H9 (cell line): ENCODE measurements at regions not wholly inside any gene's neighbourhood (a gene's known extent, or its start where the extent isn't known, plus 50 kb on each side); places are given as distances from the start of the nearest gene placed in this dataset.

Source experiments
- DNase-seq: peaks from one replicate; pipeline ENCODE4 v3.0.0-alpha.2; 2017
- H2AFZ ChIP-seq: one replicate; pipeline ENCODE4 v1.6.1; 2013; ENCODE audit warnings: mild to moderate bottlenecking, low read length, control low read depth, moderate library complexity
- H2AK5ac ChIP-seq: 2 replicates; pipeline ENCODE4 v1.6.1; 2013; ENCODE audit warnings: low read length, control low read depth, mixed read lengths; ENCODE audit not compliant: insufficient read length
- H2BK120ac ChIP-seq: one replicate; pipeline ENCODE4 v1.6.1; 2013; ENCODE audit warnings: low read depth, mild to moderate bottlenecking, low read length, control low read depth, inconsistent platforms; ENCODE audit not compliant: poor library complexity, severe bottlenecking
- H2BK12ac ChIP-seq: 2 replicates; pipeline ENCODE4 v1.6.1; 2013; ENCODE audit warnings: low read length, control low read depth, mixed read lengths, low read depth; ENCODE audit not compliant: insufficient read length
- H2BK15ac ChIP-seq: 2 replicates; pipeline ENCODE4 v1.6.1; 2013; ENCODE audit warnings: low read depth, low read length, control low read depth
- H2BK20ac ChIP-seq: one replicate; pipeline ENCODE4 v1.6.1; 2013; ENCODE audit warnings: low read depth, mild to moderate bottlenecking, low read length, control low read depth, inconsistent platforms; ENCODE audit not compliant: poor library complexity, severe bottlenecking
- H2BK5ac ChIP-seq: 2 replicates; pipeline ENCODE4 v1.6.1; 2013; ENCODE audit warnings: low read length, control low read depth, mixed read lengths; ENCODE audit not compliant: insufficient read length
- H3K14ac ChIP-seq: 2 replicates; pipeline ENCODE4 v1.6.1; 2013; ENCODE audit warnings: low read length, control low read depth; ENCODE audit not compliant: insufficient read depth
- H3K18ac ChIP-seq: 2 replicates; pipeline ENCODE4 v1.6.1; 2013; ENCODE audit warnings: low read depth, mild to moderate bottlenecking, mixed read lengths, low read length, control low read depth; ENCODE audit not compliant: insufficient read length
- H3K23ac ChIP-seq: 2 replicates; pipeline ENCODE4 v1.6.1; 2013; ENCODE audit warnings: low read length, control low read depth, mixed read lengths, low read depth; ENCODE audit not compliant: insufficient read length
- H3K23me2 ChIP-seq: 2 replicates; pipeline ENCODE4 v1.6.1; 2013; ENCODE audit warnings: low read depth, mild to moderate bottlenecking, mixed read lengths, low read length, control low read depth; ENCODE audit not compliant: insufficient read length, poor library complexity, severe bottlenecking
- H3K27ac ChIP-seq: 2 replicates; pipeline ENCODE4 v1.5.1; 2013; ENCODE audit warnings: low read length, control low read depth, mixed read lengths, low read depth; ENCODE audit not compliant: insufficient read length
- H3K27me3 ChIP-seq: 2 replicates; pipeline ENCODE4 v1.6.1; 2013; ENCODE audit warnings: low read length, control low read depth, inconsistent platforms; ENCODE audit not compliant: insufficient read depth
- H3K4ac ChIP-seq: 2 replicates; pipeline ENCODE4 v1.6.1; 2013; ENCODE audit warnings: low read depth, mild to moderate bottlenecking, control low read depth, inconsistent platforms, low read length, moderate library complexity
- H3K4me1 ChIP-seq: 2 replicates; pipeline ENCODE4 v1.6.1; 2013; ENCODE audit warnings: low read length, control low read depth, inconsistent platforms; ENCODE audit not compliant: insufficient read depth
- H3K4me2 ChIP-seq: 2 replicates; pipeline ENCODE4 v1.6.1; 2013; ENCODE audit warnings: low read length, control low read depth, mixed read lengths; ENCODE audit not compliant: insufficient read length, insufficient read depth
- H3K56ac ChIP-seq: 2 replicates; pipeline ENCODE4 v1.6.1; 2013; ENCODE audit warnings: low read depth, mild to moderate bottlenecking, mixed read lengths, low read length, control low read depth; ENCODE audit not compliant: insufficient read length
- H3K79me1 ChIP-seq: 2 replicates; pipeline ENCODE4 v1.6.1; 2013; ENCODE audit warnings: low read depth, mild to moderate bottlenecking, moderate library complexity, low read length, control low read depth, inconsistent platforms; ENCODE audit not compliant: insufficient read depth, poor library complexity, severe bottlenecking
- H3K79me2 ChIP-seq: 2 replicates; pipeline ENCODE4 v1.6.1; 2013; ENCODE audit warnings: low read length, control low read depth, inconsistent platforms; ENCODE audit not compliant: insufficient read depth
- H3K9ac ChIP-seq: 2 replicates; pipeline ENCODE4 v1.6.1; 2013; ENCODE audit warnings: low read length, control low read depth, mixed read lengths; ENCODE audit not compliant: insufficient read length; ENCODE audit errors: extremely low read depth
- H3K9me3 ChIP-seq: one replicate; pipeline ENCODE4 v1.6.1; 2013; ENCODE audit warnings: low read depth, low read length, inconsistent platforms; ENCODE audit not compliant: control insufficient read depth
- H3T11ph ChIP-seq: one replicate; pipeline ENCODE4 v1.6.1; 2013; ENCODE audit warnings: mild to moderate bottlenecking, low read length, control low read depth, inconsistent platforms
- H4K20me1 ChIP-seq: one replicate; pipeline ENCODE4 v1.6.1; 2013; ENCODE audit not compliant: control insufficient read depth, insufficient read length, insufficient read depth
- H4K5ac ChIP-seq: 2 replicates; pipeline ENCODE4 v1.6.1; 2013; ENCODE audit warnings: low read depth, mild to moderate bottlenecking, mixed read lengths, low read length, control low read depth; ENCODE audit not compliant: insufficient read length
- H4K8ac ChIP-seq: replicated peaks from 2 replicates; pipeline ENCODE4 v1.6.1; 2013; ENCODE audit warnings: low read length, control low read depth, mixed read lengths, low read depth; ENCODE audit not compliant: insufficient read length
- H4K91ac ChIP-seq: 2 replicates; pipeline ENCODE4 v1.6.1; 2013; ENCODE audit warnings: low read depth, mild to moderate bottlenecking, moderate library complexity, mixed read lengths, low read length, control low read depth; ENCODE audit not compliant: insufficient read length
- H3K27ac Mint-ChIP-seq, 3 experiments: 2 replicates in 2 of 3; 3 replicates in 1 of 3; pipeline ENCODE4 v1.8.0; 2020 to 2021; ENCODE audit warnings: mixed read lengths in 3 of 3, mild to moderate bottlenecking in 1 of 3, moderate library complexity in 1 of 3
- H3K27me3 Mint-ChIP-seq: 2 replicates; pipeline ENCODE4 v1.8.0; 2021; ENCODE audit warnings: low read depth, mild to moderate bottlenecking, moderate library complexity, mixed read lengths
- H3K36me3 Mint-ChIP-seq, 3 experiments: 2 replicates in 2 of 3; 3 replicates in 1 of 3; pipeline ENCODE4 v1.8.0; 2020 to 2021; ENCODE audit warnings: low read depth in 3 of 3, mixed read lengths in 3 of 3; ENCODE audit not compliant: insufficient read depth in 1 of 3
- H3K4me1 Mint-ChIP-seq, 2 experiments: 2 replicates each; pipeline ENCODE4 v1.8.0; 2020; ENCODE audit warnings: mixed read lengths in 2 of 2
- H3K4me3 Mint-ChIP-seq, 2 experiments: 2 replicates in 1 of 2; 3 replicates in 1 of 2; pipeline ENCODE4 v1.8.0; 2020 to 2021; ENCODE audit warnings: mild to moderate bottlenecking in 2 of 2, mixed read lengths in 2 of 2, moderate library complexity in 1 of 2
- H3K9me3 Mint-ChIP-seq, 2 experiments: 2 replicates in 1 of 2; 3 replicates in 1 of 2; pipeline ENCODE4 v1.8.0; 2020; ENCODE audit warnings: mild to moderate bottlenecking in 2 of 2, mixed read lengths in 2 of 2, moderate library complexity in 1 of 2
- WGBS: extraction: QIAGEN DNeasy Blood & Tissue Kit; methylation state at CpG from one replicate; pipeline ENCODE4 v1.1.7; 2013; ENCODE audit warnings: missing lambda C conversion rate, low lambda C conversion rate, mixed read lengths; ENCODE audit not compliant: insufficient read length; ENCODE audit errors: extremely low coverage; 5-methylcytosine and 5-hydroxymethylcytosine counted together
- TF ChIP-seq, protein P1 (sequence below): fragments of 200-600 bp; sonication (generic); conservative IDR thresholded peaks from 3 replicates; pipeline ENCODE4 v1.8.0; 2021; ENCODE audit warnings: antibody characterized with exemption, mild to moderate bottlenecking

DNA sequence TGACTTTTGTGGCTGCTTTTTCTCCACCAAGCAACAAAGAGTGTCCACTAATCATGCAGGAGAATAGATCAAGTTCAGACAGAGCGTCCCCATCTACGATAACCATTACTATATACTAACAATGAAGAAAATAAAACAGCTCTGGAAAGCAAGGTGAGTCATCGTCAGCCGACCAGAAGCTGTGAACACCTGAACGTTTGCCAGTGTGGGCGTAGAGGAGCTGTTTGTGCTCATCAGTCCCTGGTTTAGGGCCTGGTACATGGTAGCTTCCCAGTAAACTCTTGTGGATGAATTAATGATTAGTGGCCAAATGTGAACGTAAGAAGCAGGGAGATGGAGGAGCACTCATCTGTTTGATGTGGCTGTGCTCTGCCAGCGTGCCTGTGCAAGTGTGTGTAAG lies 180.7 kb downstream of the EVX1 start:
- no peak for DNase-seq
- Histone ChIP-seq H2AFZ (no peak overlapping the region), H2BK15ac (no peak overlapping the region), H4K5ac (no peak overlapping the region), H3K56ac (no peak overlapping the region), H3K9ac (no peak overlapping the region), H3K23me2 (no peaks in the 10 kb centered on the region), H3K4ac (no peak overlapping the region), H2AK5ac (no peak overlapping the region), H2BK20ac (no peak overlapping the region), H4K20me1 (no peaks in the 10 kb centered on the region), H3K79me1 (no peaks in the 10 kb centered on the region), H3K14ac (no peak overlapping the region), H3K9me3 (no peaks in the 10 kb centered on the region), H3K18ac (no peak overlapping the region), H3K23ac (no peak overlapping the region), H3K4me2 (no peak overlapping the region), H4K8ac (no peak overlapping the region), H3K27ac (no peak overlapping the region), H4K91ac (no peak overlapping the region), H3K79me2 (no peaks in the 10 kb centered on the region), H3T11ph (no peak overlapping the region), H3K4me1 (no peaks in the 10 kb centered on the region), H3K27me3 (no peaks in the 10 kb centered on the region), H2BK12ac (no peak overlapping the region), H2BK5ac (no peak overlapping the region), H2BK120ac (no peak overlapping the region)
- H3K4me1 Mint-ChIP-seq = peaks cover 7 to 11% of the 10 kb centered on the region in 2 experiments
- TF ChIP-seq, protein P1, sequence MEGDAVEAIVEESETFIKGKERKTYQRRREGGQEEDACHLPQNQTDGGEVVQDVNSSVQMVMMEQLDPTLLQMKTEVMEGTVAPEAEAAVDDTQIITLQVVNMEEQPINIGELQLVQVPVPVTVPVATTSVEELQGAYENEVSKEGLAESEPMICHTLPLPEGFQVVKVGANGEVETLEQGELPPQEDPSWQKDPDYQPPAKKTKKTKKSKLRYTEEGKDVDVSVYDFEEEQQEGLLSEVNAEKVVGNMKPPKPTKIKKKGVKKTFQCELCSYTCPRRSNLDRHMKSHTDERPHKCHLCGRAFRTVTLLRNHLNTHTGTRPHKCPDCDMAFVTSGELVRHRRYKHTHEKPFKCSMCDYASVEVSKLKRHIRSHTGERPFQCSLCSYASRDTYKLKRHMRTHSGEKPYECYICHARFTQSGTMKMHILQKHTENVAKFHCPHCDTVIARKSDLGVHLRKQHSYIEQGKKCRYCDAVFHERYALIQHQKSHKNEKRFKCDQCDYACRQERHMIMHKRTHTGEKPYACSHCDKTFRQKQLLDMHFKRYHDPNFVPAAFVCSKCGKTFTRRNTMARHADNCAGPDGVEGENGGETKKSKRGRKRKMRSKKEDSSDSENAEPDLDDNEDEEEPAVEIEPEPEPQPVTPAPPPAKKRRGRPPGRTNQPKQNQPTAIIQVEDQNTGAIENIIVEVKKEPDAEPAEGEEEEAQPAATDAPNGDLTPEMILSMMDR = no peak
- no CpG with 5 or more reads among the region's 8 CpGs for WGBS
- no peak overlapping the region for H3K27ac Mint-ChIP-seq
- no peak overlapping the region for H3K4me3 Mint-ChIP-seq
- H3K9me3 Mint-ChIP-seq = no peaks in the 10 kb centered on the region
- no peaks in the 10 kb centered on the region; the same call in none of the 2 replicates for H3K27me3 Mint-ChIP-seq
- H3K36me3 Mint-ChIP-seq = no peaks in the 10 kb centered on the region
